ENCODE measurements at regions not wholly inside any gene's neighbourhood (a gene's known extent, or its start where the extent isn't known, plus 50 kb on each side); places are given as distances from the start of the nearest gene placed in this dataset.

- no peak for TF ChIP-seq CTCF (IDR thresholded peaks at IDR 0.05)
- TF ChIP-seq POLR2A (IDR thresholded peaks at IDR 0.05), result no peak
These were observed 228.3 kb downstream of the TUBA3C start for GRCh38 chr13:18953139-18953930.
